ENCODE measurements at regions not wholly inside any gene's neighbourhood (a gene's known extent, or its start where the extent isn't known, plus 50 kb on each side); places are given as distances from the start of the nearest gene placed in this dataset.
"Not testable (repeated sequence)": the region's sequence is repeated elsewhere in the genome, so short reads cannot be mapped to it uniquely, and the experiment has no call there.

- TF ChIP-seq CTCF, POLR2A, POLR2AphosphoS5, EP300 (IDR thresholded peaks at IDR 0.05): not testable (repeated sequence)
Observed at GRCh38 chr9:42384585-42384984, 201.1 kb downstream of the SPATA31A6 start.

All from sigmoid colon (tissue), 4 donors.